ENCODE measurements at regions not wholly inside any gene's neighbourhood (a gene's known extent, or its start where the extent isn't known, plus 50 kb on each side); places are given as distances from the start of the nearest gene placed in this dataset.
"Not testable (repeated sequence)": the region's sequence is repeated elsewhere in the genome, so short reads cannot be mapped to it uniquely, and the experiment has no call there.

GRCh38 chr12:42012501-42012900, 132.2 kb downstream of the GXYLT1 start:
- POLR2A ChIA-PET; BruUV-seq (replicated peaks); H3K27me3 ChIP-seq (ENCODE audit: control insufficient read depth in 2 of 2, insufficient read depth in 2 of 2, low read length in 2 of 2); DNase-seq (ENCODE audit: extremely low read depth in 1 of 4, low spot score in 3 of 4); H3K79me2 ChIP-seq (ENCODE audit: control insufficient read depth, insufficient read depth, low read length); CTCF ChIA-PET (ENCODE audit: low intra/inter-chr PET ratio); H3K9me3 ChIP-seq (replicated peaks; ENCODE audit: control insufficient read depth, insufficient read depth, low read depth, low read length); H2AFZ ChIP-seq (ENCODE audit: low read depth, low read length); H3K4me2 ChIP-seq (ENCODE audit: insufficient read depth, low read length); intact Hi-C loops (cut with micrococcal nuclease); H3K4me3 ChIP-seq; H3K9ac ChIP-seq (ENCODE audit: insufficient read depth in 1 of 2, low read depth in 2 of 2, low read length in 2 of 2); H3K9me1 ChIP-seq (ENCODE audit: control insufficient read depth, insufficient read depth, low read length); H3K4me1 ChIP-seq (replicated peaks in 1 of 2; ENCODE audit: control insufficient read depth in 2 of 2, insufficient read depth in 2 of 2, low read length in 2 of 2); H3K27ac ChIP-seq (ENCODE audit: extremely low read depth, low read depth, low read length); H3K36me3 ChIP-seq (ENCODE audit: control insufficient read depth, insufficient read depth, low read length); H4K20me1 ChIP-seq (replicated peaks; ENCODE audit: control insufficient read depth, insufficient read depth, low read length); ATAC-seq; FAIRE-seq: not testable (repeated sequence)
- in situ Hi-C loops (cut with MboI): loop anchor here (25.0 kb wide), 1 partner anchor 725 kb away; no protein-coding TSS in a partner anchor
- 0% methylated on average over 2 of the region's 2 CpGs for WGBS (ENCODE audit: insufficient coverage, low coverage, missing lambda C conversion rate)

DNA sequence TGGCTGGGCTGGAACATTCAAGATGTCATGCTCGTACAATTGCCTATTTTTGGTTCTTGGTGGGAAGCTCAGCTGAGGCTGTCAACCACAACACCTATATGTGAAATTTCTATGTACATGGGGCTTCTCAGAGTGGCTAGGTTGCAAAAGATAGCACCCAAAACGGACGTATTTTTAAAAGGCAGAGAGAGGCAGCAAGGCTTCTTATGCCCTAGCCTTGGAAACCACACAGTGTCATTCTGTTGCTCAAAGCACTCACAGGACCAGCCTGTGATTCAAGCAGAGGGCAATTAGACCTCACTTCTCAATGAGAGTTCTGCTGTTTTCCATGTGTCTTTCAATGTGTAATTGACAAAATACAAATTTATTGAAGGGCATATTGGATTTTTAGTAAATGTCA, 134.0 kb downstream of the GXYLT1 start:
- ATAC-seq (no peak), FAIRE-seq (no peak), DNase-seq (ENCODE audit: extremely low read depth in 1 of 4, low spot score in 3 of 4) (no peak)
- H3K4me2 ChIP-seq (ENCODE audit: insufficient read depth, low read length): no peak overlapping the region
- BruUV-seq (replicated peaks): no TSS peak
- no peaks in the 10 kb centered on the region for H3K36me3 ChIP-seq (ENCODE audit: control insufficient read depth, insufficient read depth, low read length)
- H4K20me1 ChIP-seq (replicated peaks; ENCODE audit: control insufficient read depth, insufficient read depth, low read length): no peaks in the 10 kb centered on the region
- no peaks in the 10 kb centered on the region for H3K9me1 ChIP-seq (ENCODE audit: control insufficient read depth, insufficient read depth, low read length)
- no peaks in the 10 kb centered on the region for H3K9me3 ChIP-seq (replicated peaks; ENCODE audit: control insufficient read depth, insufficient read depth, low read depth, low read length)
- CTCF ChIA-PET (ENCODE audit: low intra/inter-chr PET ratio): no interaction called here
- no peaks in the 10 kb centered on the region; a peak in 1 of 5 replicates for H3K27me3 ChIP-seq (ENCODE audit: control insufficient read depth in 2 of 2, insufficient read depth in 2 of 2, low read length in 2 of 2)
- in situ Hi-C loops (cut with MboI) (loop anchor here (25.0 kb wide), 1 partner anchor 723 kb away; no protein-coding TSS in a partner anchor), intact Hi-C loops (cut with micrococcal nuclease) (no loop called here)
- H3K27ac ChIP-seq (ENCODE audit: extremely low read depth, low read depth, low read length): no peak overlapping the region
- no peak overlapping the region for H3K9ac ChIP-seq (ENCODE audit: insufficient read depth in 1 of 2, low read depth in 2 of 2, low read length in 2 of 2)
- POLR2A ChIA-PET: no interaction called here
- H2AFZ ChIP-seq (ENCODE audit: low read depth, low read length): no peak overlapping the region
- WGBS (ENCODE audit: insufficient coverage, low coverage, missing lambda C conversion rate): 0% methylated on average over 3 of the region's 3 CpGs
- TF ChIP-seq SRSF7 (optimal IDR thresholded peaks at IDR 0.05; ENCODE audit: low read depth, low read length): no peak
- no peak overlapping the region for H3K4me3 ChIP-seq
- H3K4me1 ChIP-seq (replicated peaks in 1 of 2; ENCODE audit: control insufficient read depth in 2 of 2, insufficient read depth in 2 of 2, low read length in 2 of 2): no peaks in the 10 kb centered on the region; a peak in 1 of 5 replicates
- H3K79me2 ChIP-seq (ENCODE audit: control insufficient read depth, insufficient read depth, low read length): no peaks in the 10 kb centered on the region

Data from K562 (cell line).